Activated naive CD4-positive, alpha-beta T cell treated with anti-CD3 and anti-CD28 coated beads for 36 hours (primary cell): ENCODE measurements at regions not wholly inside any gene's neighbourhood (a gene's known extent, or its start where the extent isn't known, plus 50 kb on each side); places are given as distances from the start of the nearest gene placed in this dataset.
"Not testable (repeated sequence)": the region's sequence is repeated elsewhere in the genome, so short reads cannot be mapped to it uniquely, and the experiment has no call there.

ENCODE experiments used
- CTCF ChIA-PET: fragments of 350-600 bp; sonication (Branson Sonifier 250); formaldehyde crosslinking; loops from one replicate; lab custom pipeline; 2021; ENCODE audit warnings: antibody characterized with exemption; lab: Charles Lee
- DNase-seq: peaks from one replicate; pipeline ENCODE4 v3.0.0-alpha.2; 2020
- H3K27ac Mint-ChIP-seq: one replicate; pipeline ENCODE4 v1.8.0; 2021; ENCODE audit warnings: mild to moderate bottlenecking, mixed read lengths
- H3K27me3 Mint-ChIP-seq: one replicate; pipeline ENCODE4 v1.8.0; 2021; ENCODE audit warnings: low read depth, mixed read lengths
- H3K36me3 Mint-ChIP-seq: one replicate; pipeline ENCODE4 v1.8.0; 2021; ENCODE audit warnings: low read depth, mixed read lengths
- H3K4me1 Mint-ChIP-seq: one replicate; pipeline ENCODE4 v1.8.0; 2021; ENCODE audit warnings: low read depth, mixed read lengths
- H3K4me3 Mint-ChIP-seq: one replicate; pipeline ENCODE4 v1.8.0; 2021; ENCODE audit warnings: mild to moderate bottlenecking, moderate library complexity, mixed read lengths
- H3K9me3 Mint-ChIP-seq: one replicate; pipeline ENCODE4 v1.8.0; 2021; ENCODE audit warnings: mixed read lengths
- intact Hi-C: fragments of 100-400 bp; cut with micrococcal nuclease; formaldehyde crosslinking; loops from one replicate; pipeline ENCODE4 v1.15.1; 2023

DNA sequence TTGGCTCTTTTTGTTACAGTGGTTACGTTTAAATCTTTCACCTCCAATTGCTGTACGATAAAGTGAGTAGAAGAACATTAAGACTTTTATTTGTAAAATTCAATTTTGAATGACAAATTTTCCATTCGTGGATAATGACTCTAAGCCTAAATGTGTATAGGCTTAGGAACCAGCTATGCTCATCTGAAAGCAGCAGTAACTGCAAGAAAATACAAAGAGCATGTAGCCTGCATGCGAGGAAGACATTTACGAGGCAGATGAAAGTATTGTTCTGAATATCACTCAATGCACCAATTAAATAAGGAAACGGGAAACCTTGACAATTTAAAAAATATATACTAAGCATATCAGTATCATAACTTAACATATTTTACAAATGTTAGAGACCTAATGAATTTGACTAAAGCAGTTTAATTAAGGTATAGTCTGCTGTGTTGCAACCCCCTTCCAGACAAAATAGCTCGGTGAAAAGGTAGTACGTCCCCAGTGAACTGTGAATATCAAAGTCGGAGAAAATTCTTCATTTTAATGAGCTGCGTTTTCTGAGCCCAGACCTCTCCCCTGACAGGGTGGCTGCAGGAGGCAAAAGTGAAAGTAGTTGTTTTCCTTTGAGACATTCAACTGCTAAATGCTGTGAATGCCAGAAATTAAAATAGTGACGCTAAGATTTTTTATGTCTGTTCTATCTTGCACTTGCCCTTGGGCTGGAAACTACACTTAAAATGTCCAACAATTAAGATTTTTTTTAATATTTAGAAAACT is 1236.5 kb upstream of the TENM3 start:
- peaks cover 8% of the 10 kb centered on the region for H3K9me3 Mint-ChIP-seq
- CTCF ChIA-PET = interaction anchor here (1.0 kb wide), 1 partner anchor 521 kb away, joined by 3 read pairs; no protein-coding TSS in a partner anchor
- no peak overlapping the region for H3K27ac Mint-ChIP-seq
- DNase-seq = no peak
- peaks cover 4% of the 10 kb centered on the region for H3K27me3 Mint-ChIP-seq
- intact Hi-C loops = no loop called here
- H3K4me3 Mint-ChIP-seq = no peak overlapping the region
- no peaks in the 10 kb centered on the region for H3K36me3 Mint-ChIP-seq
- H3K4me1 Mint-ChIP-seq = no peaks in the 10 kb centered on the region

GRCh38 chr4:181007751-181008150 is 1235.5 kb upstream of the TENM3 start:
- Mint-ChIP-seq H3K36me3 (no peaks in the 10 kb centered on the region), H3K27me3 (peaks cover 4% of the 10 kb centered on the region), H3K27ac (no peak overlapping the region), H3K4me3 (no peak overlapping the region), H3K4me1 (no peaks in the 10 kb centered on the region), H3K9me3 (peaks cover 10% of the 10 kb centered on the region)
- CTCF ChIA-PET = no interaction called here
- DNase-seq = no peak
- intact Hi-C loops = no loop called here

DNA sequence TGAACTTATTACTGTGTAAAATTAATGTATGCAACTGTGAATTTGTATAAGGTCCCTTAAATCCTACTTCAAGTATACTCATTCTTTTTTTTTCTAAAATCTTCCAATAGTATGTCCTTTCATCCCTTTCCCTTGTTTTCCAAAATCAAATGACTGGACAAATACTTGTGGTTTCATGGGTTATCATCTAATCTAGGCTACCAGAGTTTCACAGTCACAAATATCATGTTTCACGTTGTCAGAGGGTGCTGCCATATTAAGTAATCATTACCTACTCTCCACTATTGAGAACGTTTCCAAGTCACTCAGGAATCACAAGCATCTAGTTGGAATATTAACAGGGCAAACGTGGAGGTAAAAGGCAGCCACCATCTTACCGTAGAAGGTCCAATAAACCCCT is 1235.0 kb upstream of the TENM3 start:
- no peak overlapping the region for H3K4me3 Mint-ChIP-seq
- H3K9me3 Mint-ChIP-seq = peaks cover 13% of the 10 kb centered on the region
- H3K27me3 Mint-ChIP-seq = peaks cover 4% of the 10 kb centered on the region
- no peaks in the 10 kb centered on the region for H3K36me3 Mint-ChIP-seq
- CTCF ChIA-PET = no interaction called here
- no peak overlapping the region for H3K27ac Mint-ChIP-seq
- no peaks in the 10 kb centered on the region for H3K4me1 Mint-ChIP-seq
- intact Hi-C loops = no loop called here
- no peak for DNase-seq

- Mint-ChIP-seq H3K9me3 (peaks cover 16% of the 10 kb centered on the region), H3K4me3 (no peak overlapping the region), H3K36me3 (no peaks in the 10 kb centered on the region), H3K27ac (no peak overlapping the region), H3K27me3 (no peaks in the 10 kb centered on the region), H3K4me1 (no peaks in the 10 kb centered on the region)
- no peak for DNase-seq
- CTCF ChIA-PET = interaction anchor here (0.8 kb wide), 1 partner anchor 48 kb away, joined by 3 read pairs; no protein-coding TSS in a partner anchor
- intact Hi-C loops = no loop called here
These were observed 1230.0 kb upstream of the TENM3 start for GRCh38 chr4:181013162-181013561.

GRCh38 chr4:181017038-181017437 is 1226.2 kb upstream of the TENM3 start:
- CTCF ChIA-PET = no interaction called here
- H3K27ac Mint-ChIP-seq = no peak overlapping the region
- H3K9me3 Mint-ChIP-seq = peaks cover 22% of the 10 kb centered on the region
- no peaks in the 10 kb centered on the region for H3K36me3 Mint-ChIP-seq
- no peaks in the 10 kb centered on the region for H3K27me3 Mint-ChIP-seq
- no peak for DNase-seq
- no peaks in the 10 kb centered on the region for H3K4me1 Mint-ChIP-seq
- no peak overlapping the region for H3K4me3 Mint-ChIP-seq
- intact Hi-C loops = no loop called here

DNA sequence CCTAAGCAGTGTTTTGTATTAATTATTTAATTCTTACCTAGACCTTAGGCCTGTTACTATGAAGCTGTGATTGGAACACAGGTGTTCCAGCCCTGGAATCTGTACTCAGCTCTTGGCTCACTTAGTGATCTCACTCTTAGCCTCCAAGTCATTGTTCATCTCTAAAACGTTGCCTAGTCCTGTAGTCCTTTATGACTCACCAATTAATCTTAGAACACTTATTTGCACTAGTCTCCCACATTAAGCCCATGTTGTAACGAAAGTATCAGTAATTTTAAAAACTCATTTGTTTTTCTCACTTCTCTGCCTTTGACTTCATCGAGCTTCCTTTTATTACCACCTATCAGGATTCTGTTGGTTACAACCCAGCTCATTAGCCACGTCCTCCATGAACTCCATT is 1224.7 kb upstream of the TENM3 start:
- peaks cover 23% of the 10 kb centered on the region for H3K9me3 Mint-ChIP-seq
- H3K4me3 Mint-ChIP-seq = no peak overlapping the region
- H3K27ac Mint-ChIP-seq = no peak overlapping the region
- CTCF ChIA-PET = no interaction called here
- DNase-seq = no peak
- peaks cover 2% of the 10 kb centered on the region for H3K36me3 Mint-ChIP-seq
- H3K4me1 Mint-ChIP-seq = no peaks in the 10 kb centered on the region
- intact Hi-C loops = no loop called here
- no peaks in the 10 kb centered on the region for H3K27me3 Mint-ChIP-seq

GRCh38 chr4:181018913-181019312 is 1224.3 kb upstream of the TENM3 start:
- Mint-ChIP-seq H3K4me1 (no peaks in the 10 kb centered on the region), H3K27me3 (no peaks in the 10 kb centered on the region), H3K36me3 (peaks cover 2% of the 10 kb centered on the region), H3K4me3 (no peak overlapping the region), H3K9me3 (peaks cover 19% of the 10 kb centered on the region), H3K27ac (no peak overlapping the region)
- no peak for DNase-seq
- CTCF ChIA-PET = no interaction called here
- intact Hi-C loops = no loop called here

- CTCF ChIA-PET = no interaction called here
- no peak for DNase-seq
- peaks cover 2% of the 10 kb centered on the region for H3K36me3 Mint-ChIP-seq
- H3K9me3 Mint-ChIP-seq = peaks cover 20% of the 10 kb centered on the region
- H3K4me1 Mint-ChIP-seq = no peaks in the 10 kb centered on the region
- H3K27me3 Mint-ChIP-seq = no peaks in the 10 kb centered on the region
- H3K27ac Mint-ChIP-seq = no peak overlapping the region
- no peak overlapping the region for H3K4me3 Mint-ChIP-seq
- intact Hi-C loops = no loop called here
These were observed 1222.7 kb upstream of the TENM3 start for GRCh38 chr4:181020456-181020855.

DNA sequence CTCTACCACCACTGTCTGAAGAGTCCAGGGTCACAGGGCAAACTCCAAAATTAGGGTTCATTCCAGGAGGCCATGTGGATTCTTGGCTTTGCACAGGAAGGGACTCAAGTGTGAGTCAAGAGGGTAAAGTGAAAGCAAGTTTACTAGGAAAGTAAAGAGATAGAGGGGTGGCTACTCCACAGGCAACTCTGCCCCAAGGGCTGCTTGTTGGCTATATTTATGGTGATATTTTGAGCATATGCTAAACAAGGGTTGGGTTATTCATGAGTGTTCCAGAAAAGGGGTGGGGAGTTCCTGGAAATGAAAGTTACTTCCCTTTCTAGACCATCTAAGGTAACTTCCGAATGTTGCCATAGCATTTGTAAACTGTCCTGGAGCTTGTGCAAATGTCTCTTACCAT is 1222.0 kb upstream of the TENM3 start:
- CTCF ChIA-PET = no interaction called here
- no peaks in the 10 kb centered on the region for H3K4me1 Mint-ChIP-seq
- no peaks in the 10 kb centered on the region for H3K27me3 Mint-ChIP-seq
- H3K4me3 Mint-ChIP-seq = no peak overlapping the region
- H3K27ac Mint-ChIP-seq = no peak overlapping the region
- peaks cover 20% of the 10 kb centered on the region for H3K9me3 Mint-ChIP-seq
- intact Hi-C loops = no loop called here
- H3K36me3 Mint-ChIP-seq = peaks cover 2% of the 10 kb centered on the region
- DNase-seq = no peak

- CTCF ChIA-PET = interaction anchor here (0.5 kb wide), 1 partner anchor 34 kb away, joined by 3 read pairs; no protein-coding TSS in a partner anchor
- H3K9me3 Mint-ChIP-seq = peaks cover 13% of the 10 kb centered on the region
- intact Hi-C loops, H3K36me3 Mint-ChIP-seq, DNase-seq, H3K4me3 Mint-ChIP-seq, H3K4me1 Mint-ChIP-seq, H3K27ac Mint-ChIP-seq, H3K27me3 Mint-ChIP-seq: not testable (repeated sequence)
These were observed 1212.9 kb upstream of the TENM3 start for GRCh38 chr4:181030135-181030921.

GRCh38 chr4:181030961-181031360 is 1212.2 kb upstream of the TENM3 start:
- no peaks in the 10 kb centered on the region for H3K4me1 Mint-ChIP-seq
- CTCF ChIA-PET = no interaction called here
- H3K27ac Mint-ChIP-seq = no peak overlapping the region
- intact Hi-C loops = no loop called here
- H3K36me3 Mint-ChIP-seq = no peaks in the 10 kb centered on the region
- no peaks in the 10 kb centered on the region for H3K27me3 Mint-ChIP-seq
- peaks cover 13% of the 10 kb centered on the region for H3K9me3 Mint-ChIP-seq
- H3K4me3 Mint-ChIP-seq = no peak overlapping the region
- DNase-seq = no peak

GRCh38 chr4:181043486-181043885 is 1199.7 kb upstream of the TENM3 start:
- CTCF ChIA-PET = no interaction called here

DNA sequence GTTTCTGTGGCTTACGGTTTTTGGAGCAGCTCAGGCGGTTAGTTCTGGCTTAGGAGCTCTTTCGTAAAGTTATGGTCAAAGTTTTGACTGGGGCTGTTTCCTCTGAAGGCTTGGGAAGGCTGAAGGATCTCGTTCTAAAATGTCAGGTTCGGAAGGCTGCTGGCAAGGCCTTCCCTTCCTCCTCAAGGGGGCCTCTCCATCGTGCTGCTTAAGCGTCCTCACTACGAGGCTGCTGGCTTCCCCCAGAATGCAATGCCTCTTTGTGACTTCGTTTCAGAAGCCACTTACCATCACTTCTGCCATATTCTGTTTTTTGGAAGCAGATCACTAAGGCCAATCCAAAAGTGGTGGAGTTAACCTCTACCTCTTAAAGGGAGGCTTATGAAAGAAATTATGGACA is 1196.4 kb upstream of the TENM3 start:
- no peak for DNase-seq
- Mint-ChIP-seq H3K27ac (no peak overlapping the region), H3K4me3 (no peak overlapping the region), H3K27me3 (no peaks in the 10 kb centered on the region), H3K36me3 (no peaks in the 10 kb centered on the region), H3K4me1 (no peaks in the 10 kb centered on the region), H3K9me3 (peaks cover 6% of the 10 kb centered on the region)
- intact Hi-C loops = no loop called here
- CTCF ChIA-PET = no interaction called here

More at GRCh38 chr4:181043486-181043885, 1199.7 kb upstream of the TENM3 start:
- peaks cover 7% of the 10 kb centered on the region for H3K9me3 Mint-ChIP-seq
- H3K27ac Mint-ChIP-seq = no peak overlapping the region
- intact Hi-C loops = no loop called here
- H3K4me1 Mint-ChIP-seq = no peaks in the 10 kb centered on the region
- no peak for DNase-seq
- no peak overlapping the region for H3K4me3 Mint-ChIP-seq
- no peaks in the 10 kb centered on the region for H3K27me3 Mint-ChIP-seq
- H3K36me3 Mint-ChIP-seq = no peaks in the 10 kb centered on the region
